Mucosa of gallbladder (tissue), 1 donor: ENCODE measurements at regions not wholly inside any gene's neighbourhood (a gene's known extent, or its start where the extent isn't known, plus 50 kb on each side); places are given as distances from the start of the nearest gene placed in this dataset.

Experiments used
- DNase-seq: peaks from one replicate; pipeline ENCODE4 v3.0.0-alpha.2; 2020; ENCODE audit warnings: low spot score
- donor health status: DM: no; HTN: no; CAD: no.

- DNase-seq, result no peak
These were observed 588.1 kb upstream of the MEF2C start for GRCh38 chr5:89471115-89471514.

GRCh38 chr5:89470658-89471057 lies 587.7 kb upstream of the MEF2C start:
- no peak for DNase-seq

- DNase-seq, result no peak
These were observed 575.3 kb upstream of the MEF2C start for GRCh38 chr5:89458332-89458656.

- DNase-seq, result peak; percentile 45
These were observed 574.7 kb upstream of the MEF2C start for GRCh38 chr5:89457411-89458331.

- DNase-seq, result no peak
These were observed 569.1 kb upstream of the MEF2C start for GRCh38 chr5:89452081-89452480.

GRCh38 chr5:89451263-89451662 lies 568.3 kb upstream of the MEF2C start:
- no peak for DNase-seq

- no peak for DNase-seq
These were observed 567.2 kb upstream of the MEF2C start for GRCh38 chr5:89450149-89450538.

GRCh38 chr5:89449392-89450148 lies 566.6 kb upstream of the MEF2C start:
- no peak for DNase-seq

- DNase-seq, result no peak
These were observed 564.0 kb upstream of the MEF2C start for GRCh38 chr5:89447027-89447426.

- peak; percentile 10 for DNase-seq
These were observed 562.2 kb upstream of the MEF2C start for GRCh38 chr5:89445106-89445745.

- no peak for DNase-seq
These were observed 561.1 kb upstream of the MEF2C start for GRCh38 chr5:89444088-89444487.

- DNase-seq, result no peak
These were observed 560.5 kb upstream of the MEF2C start for GRCh38 chr5:89443508-89443907.

GRCh38 chr5:89441965-89442364 lies 559.0 kb upstream of the MEF2C start:
- DNase-seq, result no peak

- DNase-seq, result no peak
These were observed 557.7 kb upstream of the MEF2C start for GRCh38 chr5:89440670-89441069.

- no peak for DNase-seq
These were observed 554.8 kb upstream of the MEF2C start for GRCh38 chr5:89437450-89438435.

- no peak for DNase-seq
These were observed 553.5 kb upstream of the MEF2C start for GRCh38 chr5:89436464-89436863.

- DNase-seq, result no peak
These were observed 552.4 kb upstream of the MEF2C start for GRCh38 chr5:89435347-89435746.

GRCh38 chr5:89428624-89429023 lies 545.6 kb upstream of the MEF2C start:
- DNase-seq, result no peak

GRCh38 chr5:89425062-89425461 lies 542.1 kb upstream of the MEF2C start:
- no peak for DNase-seq

- DNase-seq, result no peak
These were observed 538.1 kb upstream of the MEF2C start for GRCh38 chr5:89421035-89421434.

- DNase-seq, result no peak
These were observed 535.6 kb upstream of the MEF2C start for GRCh38 chr5:89418407-89419085.
